GM18517 (cell line): ENCODE measurements at regions not wholly inside any gene's neighbourhood (a gene's known extent, or its start where the extent isn't known, plus 50 kb on each side); places are given as distances from the start of the nearest gene placed in this dataset.

Experiments used
- ATAC-seq: cut with Tn5 transposase; IDR thresholded peaks from one replicate; pipeline ENCODE4 v1.9.1; 2021; ENCODE audit warnings: mild to moderate bottlenecking, moderate library complexity; ENCODE audit not compliant: unreplicated experiment

DNA sequence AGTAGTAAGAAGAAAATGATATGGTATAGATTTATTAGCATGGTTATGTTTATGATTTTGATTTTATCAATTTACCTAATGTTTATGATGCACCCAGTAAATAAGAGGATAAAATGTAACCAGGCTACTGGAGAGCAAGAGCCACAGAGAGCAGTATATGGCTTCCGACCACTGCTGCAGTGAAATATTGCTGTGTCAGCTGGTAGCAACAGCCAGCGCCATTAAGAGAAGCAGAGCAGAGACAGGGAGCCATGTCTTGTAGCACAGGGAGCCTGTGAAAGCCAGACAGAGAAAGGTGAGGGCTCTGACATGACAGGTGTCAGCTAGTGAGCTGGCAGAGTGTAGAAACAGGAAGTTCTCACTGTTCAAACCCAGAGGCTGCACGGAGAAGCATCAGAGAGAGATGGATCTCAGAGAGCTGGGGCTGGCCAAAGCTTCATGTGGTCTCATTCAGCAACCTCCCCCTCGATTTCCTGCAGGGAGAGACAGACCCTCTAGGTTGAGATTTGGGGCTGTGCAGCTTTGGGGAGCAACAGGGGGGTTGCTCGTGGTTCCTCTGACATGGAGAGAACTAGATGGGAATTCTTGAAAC, 202.1 kb downstream of the MED10 start:
- ATAC-seq, result no peak

DNA sequence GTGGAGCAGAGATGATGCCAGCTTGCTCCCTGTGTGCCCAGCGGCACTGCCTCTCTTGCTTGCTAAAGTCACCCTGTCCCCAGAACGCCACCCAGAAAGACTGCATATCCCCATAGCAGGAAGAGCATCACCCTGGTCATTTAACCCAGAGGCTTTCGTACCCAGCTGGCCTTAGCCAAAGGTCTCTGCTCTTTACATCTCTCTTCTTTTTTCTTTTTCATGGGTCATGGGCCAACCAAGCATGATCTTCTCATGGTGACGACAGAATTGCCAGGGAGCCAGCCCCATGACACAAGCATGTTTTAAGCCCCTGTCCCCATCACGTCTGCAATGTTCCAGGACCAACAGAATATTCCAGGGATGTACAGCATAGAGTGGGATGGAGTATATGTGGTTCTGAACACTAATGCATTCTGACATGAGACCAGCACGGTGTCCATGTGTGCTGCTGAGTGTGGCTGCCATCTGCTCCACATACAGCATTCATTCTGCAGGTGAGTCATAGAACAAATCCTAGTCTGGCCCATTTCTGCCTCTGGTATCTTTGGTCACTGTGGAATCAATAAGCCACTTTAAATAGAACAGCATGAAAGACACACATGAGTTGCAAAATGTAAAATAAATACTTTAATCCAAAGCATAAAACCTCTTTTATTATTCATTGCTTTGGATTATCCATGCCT, 203.0 kb downstream of the MED10 start:
- no peak for ATAC-seq

DNA sequence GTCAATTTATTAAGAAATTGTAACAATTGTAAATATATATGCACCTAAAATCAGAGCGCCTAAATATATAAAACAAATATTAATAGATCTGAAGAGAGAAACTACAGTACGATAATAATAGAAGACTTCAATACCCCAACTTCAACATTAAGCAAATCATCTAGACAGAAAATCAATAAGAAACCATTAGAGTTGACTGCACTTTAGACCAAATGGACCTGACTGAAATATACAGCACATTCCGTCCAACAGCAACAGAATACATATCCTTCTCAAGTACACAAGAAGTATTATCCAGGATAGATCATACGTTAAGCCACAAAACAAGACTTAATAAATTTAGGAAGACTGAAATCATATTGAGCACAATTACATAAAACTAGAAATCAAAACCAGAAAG, 208.7 kb downstream of the MED10 start:
- ATAC-seq, result no peak

DNA sequence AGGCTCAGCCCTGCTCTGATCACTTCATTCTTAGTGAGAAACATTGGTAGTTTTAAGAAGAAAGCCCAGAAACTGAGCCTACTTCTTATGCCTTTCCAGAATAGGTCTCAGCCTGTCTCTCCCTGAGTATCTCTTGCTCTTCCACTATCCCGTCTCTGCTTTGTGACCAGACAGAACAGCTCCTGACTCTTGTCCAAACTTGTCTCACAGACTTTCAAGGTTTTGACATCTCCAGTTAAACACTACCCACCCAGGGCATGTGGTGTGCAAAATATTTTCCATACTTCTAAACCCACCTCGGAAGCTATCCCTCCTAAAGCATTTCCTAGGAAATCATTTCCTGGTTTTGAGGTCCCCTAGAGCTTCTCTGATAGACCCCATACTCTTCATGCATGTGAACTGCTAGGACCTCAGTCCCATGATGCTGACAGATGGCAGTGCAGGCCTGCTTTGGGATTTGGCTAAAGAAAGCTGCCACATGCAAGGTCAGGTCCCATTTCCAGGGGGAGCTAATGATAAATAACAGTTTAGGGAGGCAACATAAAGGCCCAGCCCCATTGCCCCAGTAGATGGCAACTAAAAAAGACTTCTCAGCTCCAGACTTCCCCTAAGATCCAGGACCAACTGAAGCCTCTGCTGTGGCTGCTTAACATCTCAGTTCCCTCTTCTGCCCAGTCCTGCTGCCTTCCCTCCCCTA, 211.5 kb downstream of the MED10 start:
- no peak for ATAC-seq

DNA sequence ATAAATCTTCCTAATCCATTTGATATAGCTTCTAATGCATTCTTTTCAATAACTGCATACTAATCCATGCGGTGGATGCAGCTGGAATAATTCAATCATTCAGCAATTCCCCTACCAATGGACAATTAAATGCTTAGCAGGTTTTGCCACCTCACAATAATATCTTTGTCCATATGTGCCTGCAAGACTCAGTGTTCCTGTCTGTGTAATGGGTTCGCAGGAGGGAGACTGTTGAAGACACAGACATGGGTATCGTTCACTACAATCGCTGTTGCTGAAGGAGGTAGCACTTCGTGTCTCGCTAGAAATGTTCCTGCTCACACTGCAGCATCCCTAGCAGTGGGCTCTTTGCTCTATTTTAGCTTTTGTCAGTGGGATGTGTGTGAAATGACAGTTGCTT, 214.4 kb downstream of the MED10 start:
- ATAC-seq, result no peak

DNA sequence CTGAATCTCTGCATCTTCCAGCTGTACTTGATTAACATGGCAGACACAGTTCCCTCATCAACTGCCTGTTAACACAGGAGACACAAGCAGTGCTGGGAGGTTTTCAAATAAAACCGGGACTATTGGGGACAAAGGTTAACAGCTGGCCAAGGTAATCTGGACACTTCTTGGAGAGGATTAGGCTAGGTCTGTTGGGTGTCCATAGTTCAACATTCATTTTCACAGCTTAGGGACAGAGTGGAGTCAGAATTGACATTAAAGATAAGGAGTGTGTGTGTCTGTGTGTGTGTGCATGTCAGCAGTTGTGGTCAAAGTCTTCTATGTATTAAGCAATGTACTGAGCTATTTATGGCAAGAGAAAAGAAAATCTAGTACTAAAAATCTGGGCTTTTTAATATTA, 216.2 kb downstream of the MED10 start:
- ATAC-seq, result no peak

DNA sequence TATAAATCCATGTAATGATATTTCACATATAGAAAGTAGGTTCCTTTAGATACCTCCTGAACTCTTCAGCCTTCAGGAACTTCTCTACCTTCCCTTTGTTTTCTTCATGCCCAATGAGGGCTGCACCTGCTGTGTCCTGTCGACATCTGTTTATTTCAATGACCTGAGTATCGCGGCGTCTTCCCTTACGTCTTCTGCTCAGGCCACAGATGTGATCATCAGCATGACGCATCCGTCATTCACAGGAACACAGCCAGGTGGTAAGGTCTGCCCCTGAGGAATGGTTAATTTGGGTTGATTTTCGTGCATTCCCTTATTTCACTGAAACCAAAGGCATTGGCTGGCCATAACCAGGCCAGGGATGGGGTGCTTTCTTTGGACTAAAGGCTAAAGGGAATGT, 217.1 kb downstream of the MED10 start:
- no peak for ATAC-seq

DNA sequence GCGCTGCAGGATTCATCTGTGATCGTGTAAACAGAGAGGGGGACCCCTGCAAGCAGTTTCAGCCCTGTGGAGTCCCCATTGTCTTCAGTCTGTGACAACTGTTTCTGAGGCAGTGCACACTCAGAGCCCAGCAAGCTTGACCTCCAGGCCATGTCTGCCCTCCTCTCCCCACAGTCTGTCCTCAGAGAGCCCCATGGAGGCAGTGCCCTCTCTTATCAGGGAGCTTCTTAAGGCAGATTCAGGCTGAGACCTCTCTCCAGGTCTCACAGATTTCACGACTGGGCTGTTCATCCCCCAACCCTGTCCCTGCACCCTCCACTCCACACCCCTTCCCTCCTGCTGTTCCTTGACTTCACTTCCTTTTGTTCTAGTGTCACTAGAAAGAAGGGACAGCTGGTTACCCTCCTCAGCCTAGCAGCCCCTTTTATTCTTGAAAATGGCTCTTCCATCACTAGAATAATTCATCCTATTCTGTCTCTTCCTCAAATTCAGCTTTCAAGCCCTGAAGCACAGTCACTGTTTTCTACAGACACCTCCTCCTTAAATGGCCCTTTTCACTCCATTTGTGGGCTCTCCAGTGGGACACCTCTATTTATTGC, 218.4 kb downstream of the MED10 start:
- ATAC-seq, result no peak

DNA sequence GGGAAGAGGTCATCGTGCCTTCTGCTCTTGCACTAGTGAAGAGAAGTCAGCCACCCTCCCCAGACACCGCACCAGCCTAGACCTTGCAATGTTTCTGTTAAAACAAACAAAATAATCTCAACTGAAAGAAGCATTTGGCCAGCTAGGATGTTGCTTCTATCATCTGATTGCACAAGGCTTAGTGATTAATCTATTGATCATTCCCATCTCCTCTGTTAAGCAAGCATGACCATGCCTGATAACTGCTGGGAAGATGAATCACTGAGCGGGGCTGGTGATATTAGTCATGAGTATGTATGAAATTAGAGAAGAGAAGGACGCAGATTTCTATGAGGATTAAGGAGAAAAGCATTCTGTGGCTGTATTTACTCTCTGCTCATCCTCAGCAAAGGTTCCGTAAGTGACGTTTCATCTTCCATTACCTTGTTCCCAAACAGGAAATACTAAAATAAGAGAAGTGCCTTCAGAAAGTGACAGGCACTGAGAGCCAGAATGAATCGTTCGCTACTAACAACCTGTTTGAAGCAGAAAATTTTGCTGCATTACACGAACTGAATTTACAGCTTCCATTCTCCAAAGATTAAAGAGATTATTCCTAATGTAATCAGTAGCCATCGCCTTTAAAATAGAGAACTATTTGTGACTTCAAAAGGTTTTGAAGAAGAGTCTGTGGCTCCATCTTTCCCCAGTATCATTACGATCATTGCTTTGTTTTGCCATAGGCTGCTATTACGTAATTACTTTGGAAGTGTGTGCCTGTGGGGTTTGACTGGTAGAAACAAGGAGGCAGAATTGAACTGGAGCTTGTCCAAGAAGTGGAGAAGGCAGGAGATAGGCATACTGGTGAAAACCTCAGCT, 219.1 kb downstream of the MED10 start:
- no peak for ATAC-seq

DNA sequence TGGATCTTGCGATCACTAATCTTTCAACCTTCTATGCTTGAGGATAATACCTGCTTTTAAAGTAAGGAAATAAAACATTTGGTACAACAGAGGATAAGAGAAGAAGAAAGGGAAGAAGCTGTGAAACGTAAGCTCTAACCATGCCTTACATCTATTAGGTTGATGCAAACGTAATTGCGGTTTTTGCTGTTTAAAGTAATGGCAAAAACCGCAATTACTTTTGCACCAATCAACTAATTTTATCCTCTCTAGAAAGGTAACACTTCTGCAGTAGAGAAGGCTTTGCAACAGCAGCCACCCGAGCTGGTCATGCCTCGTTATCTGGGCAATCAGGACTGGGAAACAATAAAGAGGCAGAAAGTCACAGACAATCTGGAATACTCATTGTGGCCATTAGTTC, 224.1 kb downstream of the MED10 start:
- no peak for ATAC-seq

DNA sequence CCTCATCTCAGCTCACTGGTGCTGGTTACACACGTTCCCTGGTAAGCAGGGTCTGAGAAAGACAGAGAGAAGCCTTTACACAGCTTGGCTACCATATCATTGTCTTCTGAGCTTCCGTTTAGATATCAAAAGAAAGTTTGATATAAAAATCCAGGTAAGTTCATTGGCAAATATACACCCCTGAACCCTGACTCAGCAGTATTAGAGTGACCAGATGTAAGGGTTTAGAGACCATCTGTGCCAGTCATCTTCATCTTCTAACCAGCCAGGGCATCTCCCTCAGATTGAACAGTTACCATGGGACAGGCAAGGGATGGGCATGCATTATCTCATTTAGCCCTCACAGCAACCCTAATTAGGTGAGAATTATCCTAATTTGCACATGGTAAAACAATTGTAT, 232.1 kb downstream of the MED10 start:
- no peak for ATAC-seq

DNA sequence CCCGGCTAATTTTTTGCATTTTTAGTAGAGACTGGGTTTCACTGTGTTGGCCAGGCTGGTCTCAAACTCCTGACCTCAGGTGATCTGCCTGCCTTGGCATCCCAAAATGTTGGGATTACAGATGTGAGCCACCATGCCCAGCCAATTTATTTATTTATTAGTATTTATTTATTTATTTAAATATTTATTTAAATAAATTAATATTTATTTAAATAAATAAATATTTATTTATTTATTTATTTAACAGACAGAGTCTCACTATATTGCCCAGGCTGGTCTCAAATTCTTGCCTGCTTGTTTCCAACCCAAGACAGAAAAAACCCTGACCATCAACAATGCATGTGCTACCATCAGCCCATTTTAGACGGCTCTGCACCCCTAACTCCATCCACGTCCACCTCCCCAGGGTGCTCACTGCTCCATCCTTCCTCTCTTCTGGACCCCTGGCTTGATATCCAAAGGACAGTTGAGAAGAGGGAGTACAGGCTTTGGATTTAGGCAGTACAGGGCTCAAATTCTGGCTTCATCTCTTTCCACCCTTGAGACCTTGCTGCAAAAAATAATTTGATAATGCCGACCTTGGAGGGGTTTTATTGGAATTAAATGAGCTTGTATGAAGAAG, 232.6 kb downstream of the MED10 start:
- ATAC-seq, result no peak

DNA sequence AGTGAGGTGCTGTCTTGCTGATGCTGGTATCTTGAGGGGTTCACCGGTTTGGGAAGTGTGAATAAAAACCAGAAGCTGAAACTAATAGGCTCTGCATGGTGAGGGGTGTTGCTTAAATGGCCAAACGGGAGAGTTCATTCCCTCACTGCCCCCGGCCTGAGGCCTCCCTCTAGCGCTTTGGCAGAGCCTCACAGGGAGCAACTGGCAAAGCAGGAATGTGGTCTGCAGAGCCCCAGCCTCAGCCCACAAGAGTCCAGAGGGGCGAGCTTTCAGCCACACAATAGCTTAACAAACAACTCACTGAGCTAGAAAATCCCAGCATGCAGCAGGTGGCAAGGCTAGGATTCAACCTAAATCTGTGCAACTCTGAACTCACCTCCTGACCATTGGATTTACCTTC, 234.8 kb downstream of the MED10 start:
- ATAC-seq, result no peak

DNA sequence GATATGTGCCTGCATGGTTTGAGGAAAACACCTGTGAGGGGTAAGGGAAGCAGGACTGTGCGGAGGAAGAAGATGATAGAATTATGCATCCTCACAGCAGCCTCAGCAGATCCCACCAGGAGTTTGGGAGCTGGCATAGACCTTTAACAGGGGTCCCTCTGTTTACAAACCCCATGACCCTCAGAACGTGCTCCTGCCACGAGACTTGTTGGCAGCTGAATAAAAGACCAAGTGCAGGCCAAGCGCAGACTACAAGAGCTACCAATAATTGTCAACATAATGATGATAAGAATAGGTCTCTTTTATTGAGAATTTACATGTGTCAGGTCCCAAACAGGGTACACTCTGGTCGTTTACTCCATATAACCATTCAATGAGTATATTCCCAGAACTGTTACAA, 236.0 kb downstream of the MED10 start:
- no peak for ATAC-seq

DNA sequence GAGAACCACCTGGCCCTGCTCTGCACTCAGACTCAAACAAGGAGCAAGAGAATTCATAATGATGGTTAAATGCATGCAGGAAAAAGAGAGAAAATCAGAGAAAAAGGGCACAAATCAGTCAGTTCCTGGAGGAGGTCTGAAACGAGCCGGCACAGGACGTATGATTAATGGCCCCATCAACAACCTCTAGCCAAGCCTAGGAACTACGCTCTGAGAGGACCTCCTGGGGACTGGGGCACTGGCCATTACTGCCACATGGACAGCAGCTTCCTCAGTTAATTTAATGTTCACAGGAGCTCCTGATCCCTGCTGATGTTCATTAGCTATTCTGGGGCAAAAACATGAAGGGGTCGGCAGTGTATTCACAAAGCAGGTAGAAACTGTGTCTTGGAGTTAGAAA, 238.1 kb downstream of the MED10 start:
- ATAC-seq, result no peak

DNA sequence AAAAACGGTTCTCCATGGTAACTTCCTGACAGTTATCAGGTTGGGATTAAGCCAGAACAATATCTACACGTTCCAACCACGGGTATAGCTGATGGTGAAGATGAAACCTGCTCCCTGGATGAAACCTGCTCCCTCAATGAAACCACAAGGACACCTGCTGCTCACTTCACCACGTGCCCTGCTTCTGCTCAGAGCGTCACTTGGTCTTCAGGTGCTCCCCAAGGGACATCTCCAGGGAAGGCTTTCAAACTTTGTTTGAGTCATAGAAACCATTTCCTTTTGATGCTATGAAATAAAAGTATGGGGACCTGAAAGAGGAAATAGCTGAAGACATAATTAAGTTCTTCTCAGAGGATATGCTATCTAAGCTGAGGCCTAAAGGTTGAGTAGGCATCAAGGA, 242.4 kb downstream of the MED10 start:
- ATAC-seq, result no peak

DNA sequence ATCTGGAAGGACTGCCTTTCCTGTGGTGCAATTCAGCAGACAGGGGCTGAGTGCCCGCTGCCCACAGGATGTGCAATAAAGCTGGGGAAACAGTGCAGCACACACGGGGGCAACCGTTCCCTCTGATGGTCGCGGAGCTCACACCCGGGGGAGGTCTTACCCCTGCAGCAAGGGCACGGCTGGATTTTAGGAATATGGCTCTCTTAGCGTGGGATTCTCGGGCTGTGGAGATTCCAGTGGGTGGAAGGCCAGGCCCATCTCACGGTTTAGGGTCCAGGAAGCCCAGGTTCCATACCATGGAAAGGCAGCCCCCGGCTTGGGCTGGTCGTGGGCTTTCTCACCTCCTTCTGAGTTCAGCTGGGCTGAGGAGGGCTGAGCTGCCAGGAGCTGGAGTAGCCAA, 244.1 kb downstream of the MED10 start:
- ATAC-seq, result no peak

DNA sequence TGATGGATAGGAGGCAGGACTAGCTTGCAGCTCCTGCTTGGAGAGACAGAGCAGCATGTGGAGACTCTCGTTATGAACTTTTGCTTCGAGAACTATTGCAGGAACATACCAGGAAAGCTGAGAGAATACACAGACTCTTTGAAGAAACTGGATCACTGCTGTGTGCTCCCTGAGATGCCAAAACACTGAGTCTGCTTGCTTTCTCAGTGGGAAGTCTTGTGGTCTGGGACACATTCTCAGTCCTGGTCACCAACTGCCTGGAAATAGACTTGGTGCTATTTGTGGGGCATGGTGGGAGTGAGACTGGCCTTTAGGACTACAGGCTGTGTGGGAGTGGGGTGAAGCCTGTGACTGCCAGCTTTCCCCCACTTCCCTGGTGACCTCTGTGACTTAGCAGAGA, 252.6 kb downstream of the MED10 start:
- no peak for ATAC-seq

DNA sequence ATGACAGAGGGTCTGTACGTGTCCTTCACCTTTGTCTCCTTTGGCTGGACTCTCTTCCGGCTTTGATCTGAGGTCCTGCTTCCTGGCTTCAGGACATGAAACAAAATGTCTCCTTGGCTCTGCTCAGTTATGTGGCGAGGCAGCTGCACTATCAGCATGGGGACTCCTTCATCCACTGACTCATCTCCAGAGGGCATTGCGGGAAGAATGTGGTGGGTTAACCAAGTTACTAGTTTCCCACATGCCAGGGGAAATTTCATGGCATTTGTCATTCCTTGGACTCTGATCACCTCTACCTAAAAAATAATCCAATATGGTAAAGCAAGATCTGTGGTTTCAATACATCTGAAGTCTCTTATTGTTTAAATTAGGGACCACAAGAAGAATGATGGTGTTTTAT, 259.7 kb downstream of the MED10 start:
- ATAC-seq, result no peak

DNA sequence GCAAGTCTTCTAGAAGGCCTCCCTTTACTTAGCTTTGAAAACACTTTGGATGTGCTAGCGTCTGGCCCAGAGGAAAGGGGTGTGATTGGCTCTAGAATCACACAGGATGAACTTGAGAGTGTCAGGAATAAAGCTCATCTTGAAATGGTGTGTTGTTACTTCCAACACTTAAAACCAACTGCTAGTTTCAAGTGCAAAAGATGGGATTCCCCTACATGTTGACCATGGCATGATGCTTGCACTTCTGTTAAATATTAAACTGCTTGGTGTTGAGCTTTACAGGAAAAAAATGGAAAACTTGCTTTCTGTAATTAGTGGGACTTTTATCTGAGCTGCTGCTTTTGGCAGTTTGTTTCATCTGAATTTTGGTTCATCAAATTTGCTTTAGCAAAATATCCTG, 261.1 kb downstream of the MED10 start:
- no peak for ATAC-seq

DNA sequence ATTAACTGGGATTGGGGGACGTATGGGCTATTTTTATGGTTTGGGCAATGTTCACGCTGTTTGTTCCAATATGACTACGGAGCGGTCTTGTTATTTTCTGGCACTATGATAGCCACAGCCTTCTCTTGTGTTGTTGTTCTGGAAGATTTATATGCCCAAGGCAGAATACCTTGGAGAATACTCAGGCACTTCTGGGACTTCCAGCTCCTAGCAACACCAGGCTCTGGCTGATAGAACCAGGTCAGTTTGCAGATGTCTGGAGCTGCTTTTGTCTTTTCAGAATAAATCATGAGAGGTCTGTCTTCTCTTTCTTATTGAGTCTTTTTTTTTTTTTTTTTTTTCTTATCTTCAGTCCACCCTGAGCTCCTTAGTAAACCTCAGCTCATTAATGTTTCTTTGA, 262.5 kb downstream of the MED10 start:
- no peak for ATAC-seq
